T-cell (primary cell): ENCODE measurements at regions not wholly inside any gene's neighbourhood (a gene's known extent, or its start where the extent isn't known, plus 50 kb on each side); places are given as distances from the start of the nearest gene placed in this dataset.
"Not testable (repeated sequence)": the region's sequence is repeated elsewhere in the genome, so short reads cannot be mapped to it uniquely, and the experiment has no call there.

Experiments used
- ATAC-seq, 4 experiments: fragments of 200-7000 bp in 3 of 4; fragments of 150-1000 bp in 1 of 4; cut with Tn5 transposase; replicated peaks in 1 of 4; 1 replicate in 3 of 4; 2 replicates in 1 of 4; pipeline ENCODE4 v1.10.0; 2021; ENCODE audit warnings: moderate library complexity in 3 of 4, mild to moderate bottlenecking in 2 of 4, moderate number of reproducible peaks in 1 of 4
- CTCF ChIA-PET, 2 donors: fragments of 300-600 bp; sonication (Branson Sonifier 250); formaldehyde crosslinking; loops; one replicate each; lab custom pipeline; 2022; ENCODE audit warnings: antibody characterized with exemption in 2 of 2; lab: Charles Lee
- POLR2A ChIA-PET, 2 donors: fragments of 300-600 bp; sonication (Branson Sonifier 250); formaldehyde crosslinking; loops; one replicate each; lab custom pipeline; 2022; ENCODE audit warnings: antibody characterized with exemption in 2 of 2; lab: Charles Lee
- DNase-seq, 35 experiments: peaks; one replicate each; pipeline versions ENCODE4 v3.0.0 to v3.0.0-alpha.2; 2013 to 2023
- H3K27ac ChIP-seq: one replicate; pipeline ENCODE4 v1.5.1; 2013; ENCODE audit warnings: low read length
- H3K27me3 ChIP-seq, 2 experiments: replicated peaks in 1 of 2; 1 replicate in 1 of 2; 2 replicates in 1 of 2; pipeline versions ENCODE4 v1.6.1 to v1.7.0; 2013; ENCODE audit warnings: low read length in 1 of 2, mixed read lengths in 1 of 2; ENCODE audit not compliant: control insufficient read depth in 2 of 2, insufficient read depth in 2 of 2; ENCODE audit errors: extremely low read depth in 1 of 2
- H3K36me3 ChIP-seq, 2 donors: 1 replicate in 1 of 2; 2 replicates in 1 of 2; pipeline versions ENCODE4 v1.6.1 to v1.7.0; 2013; ENCODE audit warnings: low read length in 1 of 2; ENCODE audit not compliant: control insufficient read depth in 2 of 2, insufficient read depth in 1 of 2; ENCODE audit errors: extremely low read depth in 1 of 2
- H3K4me1 ChIP-seq, 2 experiments: 1 replicate in 1 of 2; 2 replicates in 1 of 2; pipeline versions ENCODE4 v1.6.1 to v1.7.0; 2013; ENCODE audit warnings: low read length in 2 of 2, mixed read lengths in 1 of 2; ENCODE audit not compliant: insufficient read depth in 2 of 2, control insufficient read depth in 1 of 2; ENCODE audit errors: extremely low read depth in 1 of 2
- H3K4me3 ChIP-seq, 2 donors: 1 replicate in 1 of 2; 2 replicates in 1 of 2; pipeline versions ENCODE4 v1.5.1 to v1.7.0; 2013; ENCODE audit warnings: mild to moderate bottlenecking in 2 of 2, low read length in 1 of 2, moderate library complexity in 1 of 2; ENCODE audit not compliant: control insufficient read depth in 1 of 2; ENCODE audit errors: extremely low read depth in 1 of 2
- H3K9me3 ChIP-seq: 2 replicates; pipeline ENCODE4 v1.7.0; 2013
- H3K27ac Mint-ChIP-seq, 2 donors: one replicate each; pipeline ENCODE4 v1.8.0; 2020 to 2021; ENCODE audit warnings: mild to moderate bottlenecking in 2 of 2, mixed read lengths in 2 of 2
- H3K27me3 Mint-ChIP-seq, 2 donors: one replicate each; pipeline ENCODE4 v1.8.0; 2021 to 2022; ENCODE audit warnings: mixed read lengths in 2 of 2
- H3K36me3 Mint-ChIP-seq: one replicate; pipeline ENCODE4 v1.8.0; 2021; ENCODE audit warnings: mixed read lengths
- H3K4me1 Mint-ChIP-seq, 3 donors: one replicate each; pipeline ENCODE4 v1.8.0; 2020 to 2022; ENCODE audit warnings: mixed read lengths in 3 of 3, mild to moderate bottlenecking in 1 of 3
- H3K4me3 Mint-ChIP-seq, 3 donors: one replicate each; pipeline ENCODE4 v1.8.0; 2020 to 2022; ENCODE audit warnings: mild to moderate bottlenecking in 3 of 3, mixed read lengths in 3 of 3, moderate library complexity in 3 of 3
- H3K9me3 Mint-ChIP-seq, 3 donors: one replicate each; pipeline ENCODE4 v1.8.0; 2020 to 2022; ENCODE audit warnings: mixed read lengths in 3 of 3
- WGBS: methylation state at CpG from one replicate; pipeline ENCODE4 v1.1.5; 2013; ENCODE audit warnings: missing lambda C conversion rate; ENCODE audit not compliant: insufficient coverage; 5-methylcytosine and 5-hydroxymethylcytosine counted together

- POLR2A ChIA-PET = no interaction called here
- H3K4me1 ChIP-seq = no peaks in the 10 kb centered on the region
- H3K4me3 ChIP-seq = no peak overlapping the region
- peaks cover 58% of the 10 kb centered on the region for H3K36me3 Mint-ChIP-seq
- H3K9me3 ChIP-seq = peaks cover 5% of the 10 kb centered on the region
- peaks cover 17 to 27% (median 26%) of the 10 kb centered on the region in 3 donors for H3K9me3 Mint-ChIP-seq
- CTCF ChIA-PET = no interaction called here
- no peak for ATAC-seq
- H3K27ac Mint-ChIP-seq = no peak overlapping the region
- no peak overlapping the region for H3K4me3 Mint-ChIP-seq
- no peaks in the 10 kb centered on the region for H3K36me3 ChIP-seq
- H3K27me3 ChIP-seq = no peaks in the 10 kb centered on the region
- no peak overlapping the region for H3K27ac ChIP-seq
- WGBS = 100% methylated on average over 1 of the region's 1 CpG
- DNase-seq = no peak
- peaks cover 70 to 81% (median 73%) of the 10 kb centered on the region in 3 donors for H3K4me1 Mint-ChIP-seq
- no peaks in the 10 kb centered on the region for H3K27me3 Mint-ChIP-seq
Measured at GRCh38 chr5:94102849-94103248, 361.4 kb upstream of the POU5F2 start.

- H3K9me3 ChIP-seq, POLR2A ChIA-PET, CTCF ChIA-PET, H3K27me3 ChIP-seq, H3K36me3 ChIP-seq, ATAC-seq, H3K27me3 Mint-ChIP-seq, DNase-seq, H3K4me1 ChIP-seq, H3K27ac Mint-ChIP-seq, H3K27ac ChIP-seq, H3K4me3 Mint-ChIP-seq, H3K4me3 ChIP-seq: not testable (repeated sequence)
- 100% methylated on average over 2 of the region's 2 CpGs for WGBS
- Mint-ChIP-seq H3K4me1 (peaks cover 62 to 67% (median 67%) of the 10 kb centered on the region in 3 donors), H3K9me3 (peaks cover 14 to 27% (median 24%) of the 10 kb centered on the region in 3 donors), H3K36me3 (peaks cover 64% of the 10 kb centered on the region)
Measured at GRCh38 chr5:94097384-94097783, 356.0 kb upstream of the POU5F2 start.

- H3K4me1 Mint-ChIP-seq = peaks cover 55 to 66% (median 57%) of the 10 kb centered on the region in 3 donors
Measured at GRCh38 chr5:94094793-94095441, 353.5 kb upstream of the POU5F2 start.

GRCh38 chr5:94093300-94093699 lies 351.9 kb upstream of the POU5F2 start:
- no peaks in the 10 kb centered on the region for H3K27me3 Mint-ChIP-seq
- DNase-seq (no peak), ATAC-seq (no peak)
- peaks cover 46 to 54% (median 49%) of the 10 kb centered on the region in 3 donors for H3K4me1 Mint-ChIP-seq
- POLR2A ChIA-PET = no interaction called here
- H3K9me3 Mint-ChIP-seq = peaks cover 12 to 23% (median 17%) of the 10 kb centered on the region in 3 donors
- CTCF ChIA-PET = no interaction called here
- Histone ChIP-seq H3K4me1 (peaks cover 0 to 3% of the 10 kb centered on the region in 2 experiments), H3K9me3 (no peaks in the 10 kb centered on the region), H3K36me3 (no peaks in the 10 kb centered on the region), H3K27ac (no peak overlapping the region), H3K27me3 (no peaks in the 10 kb centered on the region), H3K4me3 (no peak overlapping the region)
- no peak overlapping the region for H3K27ac Mint-ChIP-seq
- H3K4me3 Mint-ChIP-seq = no peak overlapping the region
- H3K36me3 Mint-ChIP-seq = peaks cover 45% of the 10 kb centered on the region

More at GRCh38 chr5:94094793-94095441, 353.5 kb upstream of the POU5F2 start:
- no peak overlapping the region for H3K4me3 Mint-ChIP-seq
- Histone ChIP-seq H3K4me1 (peaks cover 0 to 3% of the 10 kb centered on the region in 2 experiments), H3K27me3 (no peaks in the 10 kb centered on the region), H3K4me3 (no peak overlapping the region), H3K27ac (no peak overlapping the region), H3K9me3 (no peaks in the 10 kb centered on the region), H3K36me3 (no peaks in the 10 kb centered on the region)
- ChIA-PET CTCF (no interaction called here), POLR2A (interaction anchor here (0.6 to 0.8 kb wide), 2 partner anchors 9 to 35 kb away, joined by 3 to 9 read pairs; no protein-coding TSS in a partner anchor)
- no peak for DNase-seq
- 96% methylated on average over 4 of the region's 4 CpGs for whole genome bisulfite sequencing
- no peaks in the 10 kb centered on the region for H3K27me3 Mint-ChIP-seq
- no peak for ATAC-seq
- peaks cover 54% of the 10 kb centered on the region for H3K36me3 Mint-ChIP-seq
- H3K27ac Mint-ChIP-seq = no peak overlapping the region
- H3K9me3 Mint-ChIP-seq = peaks cover 13 to 24% (median 22%) of the 10 kb centered on the region in 3 donors

- H3K4me1 Mint-ChIP-seq = peaks cover 38 to 44% (median 42%) of the 10 kb centered on the region in 3 donors
- H3K27me3 ChIP-seq, H3K4me3 Mint-ChIP-seq, H3K9me3 Mint-ChIP-seq, H3K27ac Mint-ChIP-seq, H3K27me3 Mint-ChIP-seq, H3K4me3 ChIP-seq, H3K9me3 ChIP-seq, H3K36me3 ChIP-seq, POLR2A ChIA-PET, ATAC-seq, H3K27ac ChIP-seq, H3K4me1 ChIP-seq, DNase-seq: not testable (repeated sequence)
- 100% methylated on average over 7 of the region's 8 CpGs for WGBS
- peaks cover 23% of the 10 kb centered on the region for H3K36me3 Mint-ChIP-seq
- CTCF ChIA-PET = interaction anchor here in 1 of 2 donors (0.6 kb wide), 1 partner anchor 18 kb away, joined by 9 read pairs; no protein-coding TSS in a partner anchor
Measured at GRCh38 chr5:94086635-94087034, 345.2 kb upstream of the POU5F2 start.

GRCh38 chr5:94086194-94086593 lies 344.8 kb upstream of the POU5F2 start:
- ChIA-PET POLR2A (no interaction called here), CTCF (no interaction called here)
- no peaks in the 10 kb centered on the region for H3K4me1 ChIP-seq
- H3K36me3 ChIP-seq = no peaks in the 10 kb centered on the region
- no peak for DNase-seq
- no peak for ATAC-seq
- Mint-ChIP-seq H3K9me3 (peaks cover 0 to 7% (median 6%) of the 10 kb centered on the region in 3 donors), H3K27ac (no peak overlapping the region), H3K4me1 (peaks cover 42 to 48% (median 43%) of the 10 kb centered on the region in 3 donors), H3K36me3 (peaks cover 23% of the 10 kb centered on the region), H3K4me3 (no peak overlapping the region), H3K27me3 (no peaks in the 10 kb centered on the region)
- H3K4me3 ChIP-seq = no peak overlapping the region
- H3K9me3 ChIP-seq = no peaks in the 10 kb centered on the region
- no peak overlapping the region for H3K27ac ChIP-seq
- WGBS = no CpG with 5 or more reads among the region's 2 CpGs
- H3K27me3 ChIP-seq = no peaks in the 10 kb centered on the region
